ENCODE measurements at regions not wholly inside any gene's neighbourhood (a gene's known extent, or its start where the extent isn't known, plus 50 kb on each side); places are given as distances from the start of the nearest gene placed in this dataset.
"Not testable (repeated sequence)": the region's sequence is repeated elsewhere in the genome, so short reads cannot be mapped to it uniquely, and the experiment has no call there.

GRCh38 chr9:63804205-63804604 lies 1480.8 kb downstream of the FOXD4L5 start:
- DNase-seq: not testable (repeated sequence)

- not testable (repeated sequence) for DNase-seq
Observed at GRCh38 chr9:63794081-63794685, 1490.8 kb downstream of the FOXD4L5 start.

- DNase-seq: not testable (repeated sequence)
Observed at GRCh38 chr9:63787454-63787853, 1497.6 kb downstream of the FOXD4L5 start.

- not testable (repeated sequence) for DNase-seq
Observed at GRCh38 chr9:63785059-63785458, 1500.0 kb downstream of the FOXD4L5 start.

- DNase-seq: not testable (repeated sequence)
Observed at GRCh38 chr9:63784421-63784820, 1500.6 kb downstream of the FOXD4L5 start.

- not testable (repeated sequence) for DNase-seq
Observed at GRCh38 chr9:63781817-63782439, 1503.1 kb downstream of the FOXD4L5 start.

DNA sequence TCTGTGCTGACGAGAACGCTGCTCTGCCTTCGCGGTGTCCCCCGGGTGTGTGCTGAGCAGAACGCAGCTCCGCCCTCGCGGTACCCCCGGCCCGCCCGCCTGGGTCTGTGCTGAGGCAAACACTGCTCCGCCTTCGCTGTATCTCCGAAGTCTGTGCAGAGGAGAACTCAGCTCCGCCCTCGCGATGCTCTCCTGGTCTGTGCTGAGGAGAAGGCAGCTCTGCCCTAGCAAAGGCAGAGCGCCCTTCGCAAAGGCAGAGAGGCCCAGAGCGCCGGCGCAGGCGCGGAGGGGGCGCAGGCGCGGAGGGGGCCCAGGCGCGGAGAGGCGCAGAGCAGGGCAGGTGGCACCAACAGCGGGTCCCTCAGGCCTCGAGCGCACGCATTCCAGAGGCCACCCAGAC lies 1503.6 kb downstream of the FOXD4L5 start:
- not testable (repeated sequence) for DNase-seq

DNA sequence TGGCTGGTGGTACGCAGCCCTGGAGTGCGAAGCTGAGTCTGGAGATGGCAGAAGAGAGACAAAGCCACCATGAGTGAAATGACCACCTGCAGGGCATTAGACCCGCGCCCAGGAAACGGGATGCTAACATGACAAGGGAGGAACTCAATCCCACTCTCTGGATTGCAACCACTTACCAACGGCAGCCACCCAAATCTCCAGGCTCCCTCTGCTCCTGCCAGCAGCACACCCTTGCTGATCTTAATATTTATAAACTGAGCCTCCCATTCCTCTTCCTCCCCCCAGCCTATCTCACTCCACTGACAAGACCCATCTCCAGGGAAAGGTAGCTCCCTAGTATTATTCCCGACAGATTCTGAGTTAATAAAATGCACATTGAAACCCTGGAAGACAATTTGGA lies 1508.8 kb downstream of the FOXD4L5 start:
- not testable (repeated sequence) for DNase-seq

DNA sequence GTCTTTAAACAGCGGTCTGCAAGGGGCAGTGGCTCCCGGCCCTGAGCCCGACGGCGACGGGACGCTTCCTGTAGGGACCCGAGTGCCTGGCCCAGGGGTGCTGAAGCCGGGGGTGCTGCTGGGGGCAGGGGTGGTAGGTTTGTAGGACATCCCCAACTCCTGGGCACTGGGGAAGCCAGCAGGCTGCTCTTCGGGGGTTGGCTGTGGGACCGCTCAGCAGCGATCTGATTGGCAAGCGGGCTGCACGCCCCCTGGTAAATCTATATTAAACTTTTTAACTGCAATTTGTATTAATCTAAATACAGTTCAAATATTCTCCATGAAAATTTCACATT lies 1510.0 kb downstream of the FOXD4L5 start:
- not testable (repeated sequence) for DNase-seq

GRCh38 chr9:63774369-63775091 lies 1510.5 kb downstream of the FOXD4L5 start:
- not testable (repeated sequence) for DNase-seq

DNA sequence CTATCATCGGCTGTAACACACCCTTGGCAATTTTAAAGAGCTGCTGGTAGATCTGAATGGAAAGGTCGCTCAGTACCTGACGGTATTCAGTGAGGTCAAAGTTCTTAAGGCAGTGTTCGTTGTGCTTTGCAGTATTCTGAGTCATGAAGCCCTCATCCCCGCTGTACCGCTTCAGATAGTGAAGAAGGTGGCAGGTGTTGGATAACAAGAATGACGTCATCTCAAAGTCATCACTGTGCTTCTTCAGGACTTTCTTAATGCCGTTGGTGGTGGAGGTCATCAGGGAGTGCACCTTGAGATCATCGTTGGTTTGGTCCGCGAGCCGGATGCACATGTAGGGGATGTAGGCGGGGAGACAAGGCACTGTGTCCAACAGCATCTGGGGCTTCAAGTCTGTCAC lies 1522.8 kb downstream of the FOXD4L5 start:
- DNase-seq: not testable (repeated sequence)

- peak; percentile 2 for DNase-seq
Observed at GRCh38 chr9:63729021-63729420, 1556.0 kb downstream of the FOXD4L5 start.

DNA sequence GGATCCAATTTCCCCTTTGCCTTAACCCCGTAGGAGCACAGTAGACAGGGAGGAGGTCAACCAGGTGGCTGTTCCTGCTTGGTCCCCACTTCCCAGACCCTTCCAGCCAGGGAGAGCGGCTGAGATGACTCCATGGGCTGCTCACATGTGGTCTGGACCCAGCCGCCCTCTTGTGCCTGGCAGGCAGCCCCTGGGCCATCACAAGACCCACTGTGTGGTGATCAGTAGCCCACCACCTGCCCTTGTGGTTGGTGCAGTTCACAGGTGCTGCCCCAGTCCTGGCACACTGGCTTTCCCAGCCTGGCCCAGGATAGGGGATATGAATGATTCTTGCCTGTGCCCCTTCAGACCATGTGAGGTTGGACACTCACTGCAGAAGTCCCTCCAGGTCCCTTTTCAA lies 1556.7 kb downstream of the FOXD4L5 start:
- no peak for DNase-seq

GRCh38 chr9:63708285-63708684 lies 1576.7 kb downstream of the FOXD4L5 start:
- DNase-seq: not testable (repeated sequence)

DNA sequence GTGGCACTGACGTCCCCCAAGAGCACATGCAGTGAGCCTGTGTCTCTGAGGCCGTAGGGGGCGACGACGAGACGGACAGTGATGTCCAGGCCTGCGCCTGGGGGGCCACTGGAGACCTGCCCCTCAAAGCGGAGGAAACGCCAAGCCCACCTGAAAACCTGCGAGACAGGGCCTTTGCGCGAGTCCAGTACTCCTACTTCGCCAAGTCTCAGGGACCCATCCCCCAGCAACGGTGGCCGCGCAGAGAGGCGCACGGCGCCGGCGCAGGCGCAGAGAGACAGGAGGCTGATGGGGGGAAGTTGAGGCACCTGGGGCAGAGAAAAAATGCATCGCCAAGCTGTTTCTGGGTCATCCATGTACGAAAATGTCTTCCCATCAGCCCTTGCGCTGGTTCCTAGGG lies 1580.6 kb downstream of the FOXD4L5 start:
- not testable (repeated sequence) for DNase-seq

DNA sequence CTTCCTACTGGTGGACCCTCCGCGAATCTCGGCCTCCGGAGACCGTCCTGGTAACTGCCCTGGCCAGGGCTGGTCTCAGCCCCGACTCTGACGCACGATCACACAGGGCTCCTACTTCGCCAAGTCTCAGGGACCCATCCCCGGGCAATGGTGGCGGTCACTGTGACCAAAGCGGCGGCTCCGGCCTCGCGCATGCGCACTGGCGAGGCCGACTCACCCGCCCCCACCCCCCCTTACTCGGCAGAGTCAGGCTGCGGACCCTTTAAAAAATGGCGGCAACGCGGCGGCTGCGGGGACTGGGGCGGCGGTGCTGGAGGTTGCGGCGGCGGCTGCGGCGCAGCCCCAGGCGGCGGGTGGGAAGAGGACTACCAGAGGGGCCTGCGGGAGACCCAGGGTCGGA lies 1581.3 kb downstream of the FOXD4L5 start:
- not testable (repeated sequence) for DNase-seq

DNA sequence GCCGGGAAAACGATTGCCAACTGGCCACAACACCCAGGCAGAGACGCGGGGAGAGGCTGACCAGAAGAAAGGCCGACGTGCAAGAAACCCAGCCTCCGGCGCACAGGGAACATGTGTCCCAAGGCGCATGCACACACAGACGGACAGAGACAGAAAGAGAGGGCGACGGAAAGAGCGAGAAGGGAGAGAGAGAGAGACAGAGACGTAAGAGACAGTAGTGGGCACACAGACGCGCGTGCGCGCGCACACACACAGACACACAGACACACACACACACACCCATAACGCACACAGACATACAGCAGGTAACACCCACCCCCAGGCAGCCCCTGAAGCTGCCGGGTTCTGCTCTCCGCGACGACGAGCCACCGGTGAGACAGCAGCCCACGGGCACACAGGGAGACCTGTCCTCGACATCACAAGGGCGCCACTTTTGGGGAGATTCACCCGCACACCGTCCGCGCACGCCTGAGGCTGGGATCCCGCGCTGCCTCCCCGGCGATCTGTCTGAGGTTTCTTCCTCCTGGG lies 1581.8 kb downstream of the FOXD4L5 start:
- DNase-seq: not testable (repeated sequence)
